ENCODE measurements at regions not wholly inside any gene's neighbourhood (a gene's known extent, or its start where the extent isn't known, plus 50 kb on each side); places are given as distances from the start of the nearest gene placed in this dataset.

- DNase-seq = no peak
These were observed 392.0 kb downstream of the RPL10L start for GRCh38 chr14:46259536-46259935.

- DNase-seq = no peak
These were observed 395.2 kb downstream of the RPL10L start for GRCh38 chr14:46256381-46256780.

GRCh38 chr14:46250113-46250703, 401.4 kb downstream of the RPL10L start:
- no peak for DNase-seq

GRCh38 chr14:46248001-46248630, 403.5 kb downstream of the RPL10L start:
- DNase-seq = no peak

- DNase-seq = no peak
These were observed 406.3 kb downstream of the RPL10L start for GRCh38 chr14:46245276-46245675.

- DNase-seq = no peak
These were observed 417.8 kb downstream of the RPL10L start for GRCh38 chr14:46233786-46234185.

GRCh38 chr14:46230540-46230939, 421.0 kb downstream of the RPL10L start:
- no peak for DNase-seq

- DNase-seq = no peak
These were observed 435.8 kb downstream of the RPL10L start for GRCh38 chr14:46215801-46216200.

GRCh38 chr14:46198676-46199075, 452.9 kb downstream of the RPL10L start:
- DNase-seq = no peak

- no peak for DNase-seq
These were observed 453.7 kb downstream of the RPL10L start for GRCh38 chr14:46197856-46198255.

All from activated CD4-positive, alpha-beta T cell treated with anti-CD3 and anti-CD28 coated beads for 48 hours (primary cell).